ENCODE measurements at regions not wholly inside any gene's neighbourhood (a gene's known extent, or its start where the extent isn't known, plus 50 kb on each side); places are given as distances from the start of the nearest gene placed in this dataset.

DNA sequence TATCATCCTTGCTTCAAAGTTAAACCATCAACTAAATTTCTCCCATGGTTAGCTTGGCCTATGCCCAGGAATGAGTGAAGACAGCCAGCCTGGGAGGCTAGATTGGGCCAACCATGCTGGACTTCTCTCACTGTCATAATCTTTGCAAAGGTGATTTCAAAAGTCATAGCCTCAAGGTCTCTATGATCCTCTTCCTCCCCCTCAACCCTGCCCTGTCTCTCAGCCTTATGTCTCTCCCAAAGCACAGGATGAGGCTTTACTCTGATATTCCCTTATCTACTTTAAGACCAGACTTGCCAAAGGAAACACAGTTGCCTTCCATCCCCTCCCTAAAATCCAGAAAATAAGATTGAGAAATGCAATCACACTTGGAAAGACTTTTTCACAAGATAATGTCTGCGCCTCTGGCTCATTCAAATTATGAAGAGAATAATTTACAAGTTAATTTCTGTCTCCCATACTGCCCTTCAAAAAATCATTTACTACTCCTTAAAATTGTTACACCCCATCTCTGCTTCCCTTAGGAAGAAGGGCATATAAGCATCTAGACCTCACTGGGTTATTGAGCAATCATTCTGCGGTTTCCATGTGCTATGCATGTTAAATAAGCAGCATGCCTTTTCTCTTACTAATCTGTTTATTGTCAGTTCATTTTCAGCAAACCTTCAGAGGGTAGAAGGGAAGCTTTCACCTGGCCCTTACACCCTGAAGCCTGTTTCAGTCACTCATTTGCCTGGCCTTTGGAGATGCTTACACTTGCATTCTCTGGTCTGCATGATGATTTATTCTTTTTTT, 113.8 kb upstream of the ANKRD55 start:
- TF ChIP-seq, protein P1, sequence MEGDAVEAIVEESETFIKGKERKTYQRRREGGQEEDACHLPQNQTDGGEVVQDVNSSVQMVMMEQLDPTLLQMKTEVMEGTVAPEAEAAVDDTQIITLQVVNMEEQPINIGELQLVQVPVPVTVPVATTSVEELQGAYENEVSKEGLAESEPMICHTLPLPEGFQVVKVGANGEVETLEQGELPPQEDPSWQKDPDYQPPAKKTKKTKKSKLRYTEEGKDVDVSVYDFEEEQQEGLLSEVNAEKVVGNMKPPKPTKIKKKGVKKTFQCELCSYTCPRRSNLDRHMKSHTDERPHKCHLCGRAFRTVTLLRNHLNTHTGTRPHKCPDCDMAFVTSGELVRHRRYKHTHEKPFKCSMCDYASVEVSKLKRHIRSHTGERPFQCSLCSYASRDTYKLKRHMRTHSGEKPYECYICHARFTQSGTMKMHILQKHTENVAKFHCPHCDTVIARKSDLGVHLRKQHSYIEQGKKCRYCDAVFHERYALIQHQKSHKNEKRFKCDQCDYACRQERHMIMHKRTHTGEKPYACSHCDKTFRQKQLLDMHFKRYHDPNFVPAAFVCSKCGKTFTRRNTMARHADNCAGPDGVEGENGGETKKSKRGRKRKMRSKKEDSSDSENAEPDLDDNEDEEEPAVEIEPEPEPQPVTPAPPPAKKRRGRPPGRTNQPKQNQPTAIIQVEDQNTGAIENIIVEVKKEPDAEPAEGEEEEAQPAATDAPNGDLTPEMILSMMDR (IDR thresholded peaks at IDR 0.05; ENCODE audit: poor library complexity) = no peak
- no peak for TF ChIP-seq EZH2phosphoT487 (IDR thresholded peaks at IDR 0.05; ENCODE audit: low read depth, severe bottlenecking, unreplicated experiment)
- no peak for TF ChIP-seq EZH2 (IDR thresholded peaks at IDR 0.05; ENCODE audit: borderline replicate concordance)
- Histone ChIP-seq H3K27ac (peak overlapping the region; percentile 17), H3K27me3 (no peaks in the 10 kb centered on the region), H3K36me3 (replicated peaks; ENCODE audit: insufficient read depth, low read depth) (no peaks in the 10 kb centered on the region), H3K4me1 (ENCODE audit: insufficient read depth) (peaks cover 12% of the 10 kb centered on the region), H4K20me1 (ENCODE audit: insufficient read depth, poor library complexity, severe bottlenecking) (no peaks in the 10 kb centered on the region), H3K9me2 (replicated peaks; ENCODE audit: insufficient read depth) (no peaks in the 10 kb centered on the region), H3K79me2 (no peaks in the 10 kb centered on the region), H2AFZ (no peak overlapping the region), H3K9me3 (ENCODE audit: low read depth) (no peaks in the 10 kb centered on the region), H3K4me3 (no peak overlapping the region), H3K4me2 (no peak overlapping the region)
- 63% methylated on average over 2 of the region's 2 CpGs for WGBS (ENCODE audit: low lambda C conversion rate, missing lambda C conversion rate)
- peak; percentile 67 for DNase-seq (ENCODE audit: low spot score)

DNA sequence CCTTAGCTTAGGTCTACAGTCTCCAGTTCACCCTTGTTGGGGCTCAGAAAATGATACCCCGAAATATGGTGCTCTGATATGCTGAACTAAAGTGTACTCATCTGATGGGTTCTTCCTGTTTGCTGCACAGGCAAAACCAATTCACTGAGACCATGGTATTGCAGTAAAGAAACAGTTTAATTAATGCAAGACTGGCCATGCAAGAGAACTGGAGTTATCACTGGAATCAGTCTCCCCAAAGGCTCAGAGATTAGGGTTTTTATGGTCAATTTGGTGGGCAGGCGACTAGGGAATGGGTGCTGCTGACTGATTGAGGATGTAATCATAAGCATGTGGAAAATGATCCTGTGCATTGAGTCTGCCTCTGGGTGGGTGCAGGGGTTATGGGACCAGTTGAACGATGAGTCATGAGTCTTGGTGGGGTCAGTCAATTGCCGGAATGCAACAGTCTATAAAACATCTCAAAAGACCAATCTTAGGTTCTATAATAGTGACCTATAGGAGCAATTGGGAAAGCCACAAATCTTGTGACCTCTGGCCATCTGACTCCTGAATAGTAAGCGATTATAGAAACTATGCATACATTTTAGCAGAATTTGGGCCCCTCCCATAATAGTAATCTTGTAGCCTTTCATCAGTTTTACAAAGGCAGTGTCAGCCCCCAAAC, 113.0 kb upstream of the ANKRD55 start:
- 88% methylated on average over 5 of the region's 5 CpGs for WGBS (ENCODE audit: low lambda C conversion rate, missing lambda C conversion rate)

DNA sequence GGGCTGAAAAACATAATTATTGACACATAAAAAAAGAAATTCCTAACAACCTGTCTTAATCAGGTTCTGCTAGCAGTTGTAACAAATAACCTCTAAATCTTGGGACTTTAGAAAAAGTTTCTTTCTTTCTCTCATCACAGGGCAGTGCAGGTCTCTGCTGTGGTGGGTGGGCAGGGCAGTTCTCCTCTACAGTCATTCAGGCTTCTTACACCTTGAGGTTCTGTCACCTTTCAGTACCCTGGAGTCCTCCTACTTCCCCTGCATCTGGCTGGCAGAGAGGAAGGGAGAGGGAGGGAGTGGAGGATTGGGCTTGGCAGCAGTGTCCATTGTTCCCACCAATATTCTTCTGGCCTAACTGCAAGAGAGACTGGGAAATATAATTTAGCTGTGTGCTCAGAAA, 112.2 kb upstream of the ANKRD55 start:
- no peak overlapping the region for H3K27ac ChIP-seq
- no peak for TF ChIP-seq EZH2phosphoT487 (IDR thresholded peaks at IDR 0.05; ENCODE audit: low read depth, severe bottlenecking, unreplicated experiment)
- TF ChIP-seq, protein P1 (IDR thresholded peaks at IDR 0.05; ENCODE audit: poor library complexity) = no peak
- no peak for TF ChIP-seq EZH2 (IDR thresholded peaks at IDR 0.05; ENCODE audit: borderline replicate concordance)
- no peaks in the 10 kb centered on the region for H3K9me3 ChIP-seq (ENCODE audit: low read depth)
- no peak overlapping the region for H3K4me3 ChIP-seq
- H3K36me3 ChIP-seq (replicated peaks; ENCODE audit: insufficient read depth, low read depth) = no peaks in the 10 kb centered on the region
- H3K9me2 ChIP-seq (replicated peaks; ENCODE audit: insufficient read depth) = no peaks in the 10 kb centered on the region
- H3K79me2 ChIP-seq = no peaks in the 10 kb centered on the region
- no peaks in the 10 kb centered on the region for H4K20me1 ChIP-seq (ENCODE audit: insufficient read depth, poor library complexity, severe bottlenecking)
- no peak overlapping the region for H3K4me2 ChIP-seq
- no peak overlapping the region for H2AFZ ChIP-seq
- H3K4me1 ChIP-seq (ENCODE audit: insufficient read depth) = peaks cover 4% of the 10 kb centered on the region
- DNase-seq (ENCODE audit: low spot score) = no peak
- no peaks in the 10 kb centered on the region for H3K27me3 ChIP-seq

More for the DNA sequence above, 113.0 kb upstream of the ANKRD55 start:
- Histone ChIP-seq H3K27me3 (no peaks in the 10 kb centered on the region), H3K4me2 (no peak overlapping the region), H3K4me3 (no peak overlapping the region), H2AFZ (no peak overlapping the region), H3K27ac (peak overlapping the region; percentile 17), H4K20me1 (ENCODE audit: insufficient read depth, poor library complexity, severe bottlenecking) (no peaks in the 10 kb centered on the region), H3K4me1 (ENCODE audit: insufficient read depth) (peaks cover 10% of the 10 kb centered on the region), H3K9me2 (replicated peaks; ENCODE audit: insufficient read depth) (no peaks in the 10 kb centered on the region), H3K79me2 (no peaks in the 10 kb centered on the region), H3K9me3 (ENCODE audit: low read depth) (no peaks in the 10 kb centered on the region), H3K36me3 (replicated peaks; ENCODE audit: insufficient read depth, low read depth) (no peaks in the 10 kb centered on the region)
- no peak for DNase-seq (ENCODE audit: low spot score)
- TF ChIP-seq EZH2 (IDR thresholded peaks at IDR 0.05; ENCODE audit: borderline replicate concordance) = no peak
- TF ChIP-seq EZH2phosphoT487 (IDR thresholded peaks at IDR 0.05; ENCODE audit: low read depth, severe bottlenecking, unreplicated experiment) = no peak
- TF ChIP-seq, protein P1 (IDR thresholded peaks at IDR 0.05; ENCODE audit: poor library complexity) = no peak
